ENCODE measurements at regions not wholly inside any gene's neighbourhood (a gene's known extent, or its start where the extent isn't known, plus 50 kb on each side); places are given as distances from the start of the nearest gene placed in this dataset.

DNA sequence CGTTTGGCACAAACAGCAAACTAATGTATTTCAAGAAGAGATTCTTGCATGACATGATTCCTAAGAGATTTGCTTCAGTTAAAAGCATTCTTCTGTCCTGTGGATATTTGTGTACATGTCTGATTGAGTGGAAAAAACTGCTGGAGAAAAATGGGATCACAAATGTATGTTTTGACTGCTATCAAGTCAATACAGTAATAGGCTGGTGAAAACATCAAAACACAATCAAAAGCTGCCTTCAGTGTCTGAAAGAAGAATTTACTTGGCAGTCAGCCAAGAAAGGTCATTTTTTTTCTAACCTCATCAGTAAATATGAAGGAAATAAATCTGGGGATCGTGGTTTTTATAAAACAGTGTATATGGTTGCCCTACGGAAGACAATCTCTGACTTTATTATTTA lies 1214.8 kb downstream of the NSUN3 start:
- no peak for TF ChIP-seq CTCF (IDR thresholded peaks at IDR 0.05; ENCODE audit: low read depth, low read length)
- no peak for DNase-seq (ENCODE audit: extremely low read depth, low read depth)

- no peak for DNase-seq (ENCODE audit: extremely low read depth, low read depth)
- TF ChIP-seq CTCF (IDR thresholded peaks at IDR 0.05; ENCODE audit: low read depth, low read length): no peak
Measured at GRCh38 chr3:95280711-95281352, 1218.0 kb downstream of the NSUN3 start.

DNA sequence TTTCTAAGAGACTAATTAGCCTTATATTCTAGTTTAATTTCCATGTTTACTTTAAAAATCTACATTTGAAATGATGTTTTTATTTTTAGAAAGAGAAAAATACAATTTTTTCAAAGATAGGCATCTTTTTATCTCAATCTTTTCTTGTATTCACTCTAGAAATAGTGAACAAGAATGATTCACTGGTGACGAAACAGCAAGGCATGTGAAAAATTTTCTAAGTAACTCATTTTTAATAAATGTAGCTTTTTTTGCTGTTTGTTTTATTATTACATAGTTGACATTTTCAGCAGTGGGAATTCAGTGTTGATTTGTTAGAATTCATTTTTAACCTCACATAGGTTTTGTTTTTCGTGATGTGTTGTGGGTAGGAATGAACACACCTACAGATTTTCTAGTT lies 1226.4 kb downstream of the NSUN3 start:
- no peak for DNase-seq (ENCODE audit: extremely low read depth, low read depth)

GRCh38 chr3:95297581-95297980 lies 1234.7 kb downstream of the NSUN3 start:
- TF ChIP-seq CTCF (IDR thresholded peaks at IDR 0.05; ENCODE audit: low read depth, low read length): no peak
- DNase-seq (ENCODE audit: extremely low read depth, low read depth): no peak

More for the DNA sequence above, 1226.4 kb downstream of the NSUN3 start:
- TF ChIP-seq CTCF (IDR thresholded peaks at IDR 0.05; ENCODE audit: low read depth, low read length): no peak

DNA sequence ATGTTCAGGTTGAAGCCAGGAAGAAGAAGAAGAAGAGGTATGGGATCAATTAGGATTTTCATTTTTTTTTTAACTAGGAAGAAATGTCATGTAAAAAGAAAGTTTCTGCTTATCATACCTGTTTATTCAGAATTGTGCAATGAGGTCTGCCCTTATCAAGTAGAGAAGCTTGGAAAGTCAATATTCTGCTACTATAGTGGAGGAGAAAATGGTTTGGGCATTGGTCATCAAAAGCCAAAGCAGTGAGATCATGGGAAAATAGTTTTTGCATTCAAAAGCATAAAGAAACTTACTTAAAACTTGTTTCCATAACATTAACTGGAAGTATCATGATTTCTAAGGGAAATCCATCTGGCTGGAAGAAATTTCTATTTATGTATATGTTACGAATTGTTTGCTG lies 1239.2 kb downstream of the NSUN3 start:
- no peak for DNase-seq (ENCODE audit: extremely low read depth, low read depth)
- TF ChIP-seq CTCF (IDR thresholded peaks at IDR 0.05; ENCODE audit: low read depth, low read length): no peak

DNA sequence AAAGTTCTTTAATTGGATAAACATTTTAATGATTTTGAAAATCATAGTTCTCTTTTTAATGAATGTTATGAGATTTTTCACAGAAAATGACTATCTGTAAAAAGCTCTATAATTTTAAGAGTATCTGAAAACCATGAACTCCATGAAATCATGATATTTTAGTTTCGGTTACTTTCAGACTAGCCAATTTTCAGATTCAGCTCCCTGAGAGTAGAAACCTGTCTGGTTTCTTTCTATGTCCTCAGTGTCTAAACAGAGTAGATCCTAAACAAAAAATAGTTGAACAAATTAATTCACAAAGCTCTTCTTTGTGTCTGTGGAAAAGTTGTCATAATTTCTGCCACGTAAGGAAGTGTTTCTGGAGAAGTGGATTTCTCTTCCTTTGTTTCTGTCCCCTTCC lies 1247.7 kb downstream of the NSUN3 start:
- no peak for TF ChIP-seq CTCF (IDR thresholded peaks at IDR 0.05; ENCODE audit: low read depth, low read length)
- no peak for DNase-seq (ENCODE audit: extremely low read depth, low read depth)

DNA sequence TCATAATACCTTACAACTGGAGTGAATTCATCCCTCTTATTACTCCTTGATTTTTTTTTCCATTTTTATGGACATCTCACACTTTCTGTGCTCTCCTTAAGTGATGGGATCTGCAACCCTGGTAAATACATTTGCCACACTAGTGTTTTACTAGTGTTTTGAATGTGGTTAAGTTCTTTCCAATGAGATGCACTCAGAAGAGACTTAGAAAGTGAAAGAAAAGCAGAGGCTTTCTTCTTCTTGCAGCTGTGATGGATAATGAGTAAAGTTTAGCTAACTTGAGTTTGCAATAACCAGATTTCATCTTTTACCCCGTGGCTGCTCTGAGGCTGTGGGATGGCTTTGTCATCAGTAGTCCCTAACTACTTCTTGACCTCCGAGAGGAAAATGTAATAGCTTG lies 1248.4 kb downstream of the NSUN3 start:
- no peak for TF ChIP-seq CTCF (IDR thresholded peaks at IDR 0.05; ENCODE audit: low read depth, low read length)

More for the DNA sequence above, 1248.4 kb downstream of the NSUN3 start:
- DNase-seq (ENCODE audit: extremely low read depth, low read depth): no peak

All from AG09319 (cell line).